GM18858 (cell line): ENCODE measurements at regions not wholly inside any gene's neighbourhood (a gene's known extent, or its start where the extent isn't known, plus 50 kb on each side); places are given as distances from the start of the nearest gene placed in this dataset.

Source experiments
- ATAC-seq: cut with Tn5 transposase; IDR thresholded peaks from one replicate; pipeline ENCODE4 v1.9.1; 2021; ENCODE audit not compliant: unreplicated experiment

DNA sequence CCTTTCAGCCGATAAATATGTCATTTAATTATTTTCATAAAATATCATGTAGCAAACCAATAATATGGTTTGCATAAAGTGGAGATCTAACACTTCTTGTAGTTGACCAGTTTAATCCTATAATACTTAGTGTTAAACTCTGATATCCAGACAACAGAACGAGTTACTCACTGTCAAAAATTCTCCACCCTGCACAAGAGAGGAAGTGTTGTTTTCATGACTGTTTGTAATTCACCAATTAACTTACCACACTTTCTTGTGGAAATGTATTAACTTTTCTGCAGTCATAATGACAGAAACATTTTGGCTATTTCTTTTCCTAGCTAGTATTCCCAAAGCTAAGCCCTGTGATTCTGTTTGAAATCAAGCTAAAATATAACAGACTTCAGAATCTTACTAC is 555.3 kb upstream of the FTMT start:
- ATAC-seq: no peak

DNA sequence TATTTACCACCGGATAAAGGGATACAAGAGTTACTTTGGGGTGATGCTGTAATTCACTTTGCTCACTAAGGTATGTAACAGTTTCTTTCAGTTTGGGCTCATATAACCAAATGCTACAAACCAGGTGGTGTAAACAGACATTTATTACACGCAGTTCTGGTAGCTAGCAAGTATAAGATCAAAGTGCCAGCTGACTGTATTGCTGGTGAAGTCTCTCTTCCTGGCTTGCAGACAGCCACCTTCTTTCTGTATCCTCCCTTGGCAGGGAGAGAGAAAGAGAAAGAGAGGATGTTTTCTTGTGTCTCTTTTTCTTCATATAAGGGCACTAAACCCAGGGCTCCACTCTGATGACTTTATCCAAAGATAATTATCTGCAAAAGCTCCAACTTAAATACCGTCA is 552.5 kb upstream of the FTMT start:
- no peak for ATAC-seq

DNA sequence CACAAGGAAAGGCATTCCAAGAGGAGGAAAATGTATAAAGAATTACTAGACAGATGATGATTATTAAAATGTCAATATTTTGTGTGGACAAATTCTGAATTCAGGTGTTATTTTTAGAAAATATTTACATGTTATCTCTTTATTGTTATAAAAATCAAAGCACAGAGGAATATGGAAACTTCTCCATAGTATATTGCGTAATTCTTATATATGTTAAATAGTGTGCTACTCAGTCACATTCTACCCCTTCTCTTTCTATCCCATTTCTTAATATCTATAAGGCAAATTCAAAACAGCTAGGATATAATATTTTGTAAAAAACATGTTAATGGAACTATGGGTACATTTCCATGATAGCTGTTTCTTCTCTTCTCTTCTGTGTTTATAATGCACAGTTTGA is 546.8 kb upstream of the FTMT start:
- ATAC-seq: no peak

DNA sequence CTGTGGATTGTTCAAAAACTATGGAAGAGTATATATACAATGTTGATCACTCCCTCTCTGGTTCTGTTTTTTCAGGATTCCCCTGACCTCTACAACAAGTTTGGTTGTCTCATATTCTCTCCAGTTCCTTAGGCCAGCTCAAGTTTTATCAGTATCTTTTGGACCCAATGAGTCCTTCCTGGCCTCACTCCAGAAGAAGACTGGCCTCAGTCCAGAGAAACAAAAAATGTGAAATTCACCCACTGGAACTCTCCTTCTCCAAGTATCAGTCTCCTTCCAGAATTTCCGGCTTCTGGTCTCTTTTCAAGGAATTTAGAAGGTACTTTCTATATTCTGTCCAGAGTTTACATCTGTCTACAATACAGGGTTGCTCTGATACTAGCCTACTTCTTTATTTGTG is 537.8 kb upstream of the FTMT start:
- ATAC-seq: no peak

DNA sequence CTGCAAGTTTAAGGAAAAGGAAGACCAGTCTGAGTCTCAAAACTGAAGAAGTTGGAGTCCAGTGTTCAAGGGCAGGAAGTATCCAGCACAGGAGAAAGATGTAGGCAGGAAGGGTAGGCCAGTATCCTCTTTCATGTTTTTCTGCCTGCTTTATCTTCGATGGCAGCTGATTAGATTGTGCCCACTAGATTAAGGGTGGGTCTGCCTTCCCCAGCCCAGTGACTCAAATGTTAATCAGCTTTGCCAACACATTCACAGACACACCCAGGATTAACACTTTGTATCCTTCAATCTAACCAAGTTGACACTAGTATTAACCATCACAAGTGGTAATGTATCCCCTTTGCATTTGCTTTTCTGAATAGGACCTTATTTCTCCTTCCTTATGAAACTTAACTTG is 535.9 kb upstream of the FTMT start:
- ATAC-seq: no peak

DNA sequence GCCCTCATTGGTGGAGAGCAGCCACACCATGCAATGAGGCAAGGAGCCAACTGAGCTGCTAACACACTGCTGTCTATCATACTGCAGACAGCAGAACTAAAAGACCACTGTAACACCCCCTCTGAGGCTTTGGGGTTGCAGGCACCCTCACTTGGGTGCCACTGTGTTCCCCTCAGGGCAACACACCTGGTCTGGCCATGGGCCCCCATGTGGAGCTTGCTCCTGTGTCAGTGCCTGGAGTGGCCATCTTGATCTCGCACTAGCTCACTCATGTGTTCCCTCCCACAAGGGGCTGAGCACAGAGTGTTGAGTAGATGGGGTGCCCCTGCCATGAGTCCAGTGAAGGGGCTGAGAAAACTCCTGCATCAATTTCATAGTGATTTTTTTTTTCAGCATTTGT is 532.4 kb upstream of the FTMT start:
- ATAC-seq: no peak

DNA sequence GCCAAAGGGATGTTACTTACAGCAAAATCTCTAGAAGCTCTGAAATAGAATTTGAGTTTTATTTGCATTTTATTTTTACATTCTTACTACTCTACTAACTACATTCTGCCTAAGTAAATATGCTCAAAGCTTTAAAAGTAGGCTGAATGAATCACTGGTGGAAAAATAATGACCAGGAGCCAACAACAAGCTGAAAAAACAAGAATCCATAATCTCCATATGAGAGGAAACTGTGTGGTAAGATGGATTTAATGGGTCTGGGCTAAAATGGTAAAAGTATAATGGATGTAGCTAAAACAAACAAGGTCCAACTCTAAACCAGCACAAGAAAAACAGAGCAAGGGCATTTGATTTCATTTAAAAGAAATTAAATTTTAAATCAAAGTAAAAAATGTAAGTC is 525.8 kb upstream of the FTMT start:
- no peak for ATAC-seq

DNA sequence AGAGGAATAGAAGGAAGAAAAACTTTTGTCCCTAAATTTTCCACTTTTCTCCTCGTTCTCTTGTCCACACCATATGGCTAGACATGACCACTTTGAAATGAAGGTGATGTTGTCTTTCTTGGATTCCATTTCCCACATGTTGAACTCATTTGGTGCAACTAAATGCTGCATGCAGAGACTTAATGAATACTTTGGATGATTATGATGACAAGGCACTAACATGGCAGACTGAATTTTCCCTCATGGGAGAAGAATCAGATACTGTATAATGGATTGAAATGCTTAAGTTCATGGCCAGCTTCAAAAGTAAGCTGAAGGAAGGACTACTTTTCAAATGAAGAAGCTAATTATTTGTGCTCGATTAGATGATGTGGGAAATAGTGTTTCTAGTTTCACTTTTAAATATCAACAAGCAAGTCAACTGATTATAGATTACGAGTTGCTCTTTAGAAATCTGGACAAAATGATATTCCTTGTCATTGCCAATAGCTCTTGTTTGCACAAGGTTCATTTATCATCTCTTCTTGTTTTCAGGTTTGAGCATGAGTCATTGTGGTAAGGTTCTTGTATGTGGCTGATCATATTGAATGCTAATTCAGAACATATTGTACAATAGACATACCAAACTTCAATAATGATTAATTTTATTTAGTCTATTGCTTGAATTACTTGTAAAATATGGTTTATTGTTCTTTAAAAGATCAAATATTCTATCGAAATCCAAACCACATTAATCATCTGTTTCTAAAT is 501.3 kb upstream of the FTMT start:
- ATAC-seq: no peak

DNA sequence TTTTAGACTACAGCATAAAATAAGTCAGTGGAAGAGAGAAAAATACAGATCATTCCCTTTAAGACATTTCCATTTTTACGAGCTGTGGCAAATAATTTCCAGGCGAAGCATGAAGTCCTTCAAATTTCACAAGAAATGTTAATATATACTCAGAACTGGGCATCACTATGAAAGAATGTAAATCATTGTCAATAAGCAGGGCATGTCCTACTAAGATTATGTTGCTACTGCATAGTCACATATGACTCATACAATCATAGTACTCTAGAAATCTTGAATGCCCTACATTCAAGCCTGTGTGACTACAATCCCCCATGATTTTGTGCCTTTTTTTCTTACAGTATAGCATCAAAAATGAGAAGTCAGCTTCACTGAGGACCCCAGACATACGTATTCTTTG is 485.2 kb upstream of the FTMT start:
- ATAC-seq: no peak

DNA sequence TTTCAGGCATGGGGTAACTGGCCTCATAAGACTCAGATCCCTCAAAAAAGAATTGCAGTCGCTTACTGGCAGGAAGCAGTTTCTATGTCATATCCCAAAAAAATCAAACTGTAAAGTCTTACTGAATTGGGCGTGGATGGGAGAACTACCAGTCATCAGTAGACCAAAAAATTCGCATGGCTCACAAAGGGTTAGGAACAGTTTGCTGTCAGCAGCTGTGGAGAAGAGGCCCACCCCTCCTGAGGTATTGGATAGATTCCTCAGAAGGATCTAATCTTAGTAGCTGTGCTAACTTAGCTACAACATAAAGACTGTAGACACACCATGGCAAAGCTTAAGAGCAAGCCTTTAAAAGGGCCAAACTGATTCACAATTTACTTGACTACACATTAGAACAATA is 478.3 kb upstream of the FTMT start:
- ATAC-seq: no peak

DNA sequence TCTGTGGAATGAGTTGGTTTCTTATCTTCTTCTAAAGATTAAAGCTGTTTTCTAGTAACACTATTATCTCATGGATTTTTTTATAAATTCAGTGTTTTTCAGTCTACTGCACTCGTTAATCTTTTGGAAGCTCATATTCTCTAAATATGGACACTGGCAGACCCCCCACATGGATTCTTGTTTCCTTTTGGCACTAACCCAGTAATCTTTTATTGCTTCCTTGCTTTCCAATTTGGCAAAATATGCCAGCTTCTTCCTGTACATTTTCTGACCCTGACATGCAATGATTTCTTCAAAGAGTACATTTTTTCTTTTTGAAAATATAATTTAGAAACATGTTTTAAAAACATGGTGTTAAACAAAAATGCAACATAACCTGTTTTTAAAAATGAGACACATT is 474.2 kb upstream of the FTMT start:
- ATAC-seq: no peak

DNA sequence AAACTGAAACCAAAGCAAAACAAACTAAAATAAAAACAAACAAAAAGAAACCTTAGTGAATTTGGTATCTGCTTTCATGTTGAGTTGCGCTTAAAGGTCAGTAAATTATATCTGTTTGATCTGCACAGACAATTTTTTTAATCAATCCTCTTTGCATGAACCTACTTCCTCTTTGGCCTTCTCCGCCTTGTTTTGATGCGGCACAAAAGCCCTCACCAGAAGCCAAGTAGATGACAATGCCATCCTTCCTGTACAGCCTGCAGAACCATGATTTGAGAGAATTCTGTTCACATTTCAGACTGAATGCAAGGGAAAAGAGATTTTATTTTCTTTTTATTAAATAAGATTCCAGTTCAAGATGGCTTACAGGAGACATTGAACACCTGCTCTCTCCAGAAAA is 473.6 kb upstream of the FTMT start:
- ATAC-seq: no peak

GRCh38 chr5:121378559-121379359 is 472.9 kb upstream of the FTMT start:
- no peak for ATAC-seq

- no peak for ATAC-seq
Measured at GRCh38 chr5:121380066-121380465, 471.6 kb upstream of the FTMT start.

DNA sequence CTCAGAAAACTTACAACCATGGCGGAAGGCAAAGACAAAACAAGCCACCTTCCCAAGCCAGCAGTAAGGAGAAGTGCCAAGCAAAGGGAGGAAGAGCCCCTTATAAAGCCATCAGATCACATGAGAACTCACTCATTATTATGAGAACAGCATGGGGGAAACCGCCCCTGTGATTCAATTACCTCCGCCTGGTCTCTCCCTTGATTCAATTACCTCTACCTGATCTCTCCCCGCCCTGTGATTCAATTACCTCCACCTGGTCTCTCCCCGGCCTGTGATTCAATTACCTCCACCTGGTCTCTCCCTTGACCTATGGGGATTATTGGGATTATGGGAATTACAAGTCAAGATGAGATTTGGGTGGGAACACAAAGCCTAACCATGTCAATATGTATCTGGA is 467.3 kb upstream of the FTMT start:
- ATAC-seq: no peak

DNA sequence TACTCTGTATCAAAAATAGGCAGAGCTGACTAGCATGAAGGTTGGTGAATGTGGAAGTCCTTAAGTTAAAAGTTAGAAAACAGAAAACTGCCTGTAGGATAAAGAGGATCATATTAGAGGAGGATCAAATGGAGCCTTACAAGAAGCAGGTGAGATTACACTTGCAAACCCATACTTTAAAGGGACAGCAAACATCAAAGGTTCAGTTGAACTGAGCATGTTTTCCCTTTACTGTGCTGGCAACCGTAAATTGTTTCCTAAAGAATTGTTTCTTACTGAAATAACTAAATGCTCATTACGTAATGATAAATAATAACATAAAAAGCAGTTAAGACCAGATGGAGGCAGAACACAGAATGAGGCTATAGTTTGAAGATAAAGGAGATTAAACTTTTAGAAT is 465.3 kb upstream of the FTMT start:
- no peak for ATAC-seq

DNA sequence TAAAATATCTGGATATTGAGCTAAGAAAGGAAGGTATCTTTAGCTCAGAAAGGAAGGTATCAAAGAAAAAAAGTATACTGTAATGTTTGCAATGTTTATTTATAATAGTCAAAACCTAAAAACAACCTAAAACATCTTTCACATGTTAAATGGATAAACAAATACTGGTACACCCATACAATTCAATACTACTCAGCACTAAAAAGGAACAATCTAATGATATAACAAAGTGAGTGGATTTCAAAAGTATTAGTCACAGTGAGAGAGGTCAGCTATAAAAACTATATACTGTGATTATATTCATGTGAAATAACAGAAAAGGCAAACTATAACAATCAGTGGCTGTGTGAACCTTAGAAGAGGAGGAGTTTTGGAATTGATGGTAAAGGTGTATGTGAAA is 455.0 kb upstream of the FTMT start:
- no peak for ATAC-seq

DNA sequence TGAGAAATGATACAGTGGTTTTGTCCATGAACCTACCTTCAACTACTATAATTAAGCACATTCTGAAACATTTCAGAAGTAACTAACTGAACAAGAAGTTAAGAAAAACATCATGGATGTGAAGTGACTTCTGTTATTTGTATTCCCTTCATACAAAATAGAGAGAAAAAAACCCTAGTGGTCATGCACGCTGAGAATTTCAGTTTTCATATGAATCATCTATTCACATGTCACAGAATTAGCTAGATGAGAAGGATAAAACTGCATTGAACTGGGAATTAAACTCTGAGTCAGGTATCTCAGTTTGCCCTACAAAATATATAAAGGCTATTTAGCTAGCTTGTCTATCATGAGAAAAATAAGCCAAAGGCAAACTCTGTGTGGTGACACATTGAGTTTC is 451.8 kb upstream of the FTMT start:
- peak; percentile 93 for ATAC-seq

GRCh38 chr5:121408778-121409177 is 442.9 kb upstream of the FTMT start:
- ATAC-seq: no peak

- no peak for ATAC-seq
Measured at GRCh38 chr5:121415270-121415669, 436.4 kb upstream of the FTMT start.

DNA sequence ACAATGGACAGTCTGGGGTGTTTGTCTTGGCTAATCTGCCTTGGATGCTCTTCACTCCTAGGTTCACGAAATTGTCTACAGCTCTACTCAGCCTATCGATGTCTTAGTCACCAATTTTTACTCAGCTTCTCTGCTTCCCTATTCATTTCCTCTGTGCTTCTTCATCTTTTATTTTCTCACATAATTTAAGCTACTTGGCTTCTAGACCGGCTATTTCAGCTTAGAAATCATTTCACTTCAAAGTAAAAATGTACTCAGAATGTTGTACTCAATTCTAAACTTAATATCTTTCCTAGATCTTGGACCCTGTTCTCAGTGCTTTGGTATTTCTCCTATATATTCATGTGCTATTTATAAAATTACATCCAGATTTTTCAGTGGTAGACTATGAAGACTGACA is 430.0 kb upstream of the FTMT start:
- ATAC-seq: no peak

DNA sequence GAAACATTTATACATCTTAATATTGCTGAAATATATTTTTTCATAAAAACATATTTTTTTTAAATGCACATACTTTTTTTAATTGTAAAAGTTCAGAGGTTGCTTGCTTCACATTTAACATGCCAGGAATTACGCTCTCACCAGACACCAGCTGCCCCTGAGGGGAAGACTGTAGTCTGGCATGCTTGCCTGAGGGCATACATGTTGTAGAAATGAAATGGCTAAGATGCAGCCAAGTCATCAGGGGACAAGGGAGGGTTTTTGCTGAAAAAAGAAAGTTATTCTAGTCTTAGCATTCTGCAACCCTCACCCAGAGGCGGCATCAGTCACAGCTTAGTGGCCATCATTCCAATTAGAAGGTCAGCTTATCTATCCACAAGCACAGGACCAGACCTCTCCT is 426.7 kb upstream of the FTMT start:
- no peak for ATAC-seq

DNA sequence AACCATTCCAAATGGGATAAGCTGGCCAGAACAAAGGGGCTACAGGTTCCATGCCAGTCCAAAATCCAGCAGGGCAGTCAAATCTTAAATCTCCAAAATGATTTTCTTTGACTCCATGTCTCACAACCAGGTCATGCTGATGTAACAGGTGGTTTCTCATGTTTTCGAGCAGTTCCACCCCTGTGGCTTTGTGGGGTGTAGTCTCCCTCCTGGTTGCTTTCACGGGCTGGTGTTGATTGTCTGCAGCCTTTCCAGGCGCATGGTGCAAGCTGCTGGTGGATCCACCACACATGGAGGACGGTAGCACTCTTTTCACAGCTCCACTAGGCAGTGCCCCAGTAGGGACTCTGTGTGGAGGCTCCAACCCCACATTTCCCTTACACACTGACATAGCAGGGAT is 425.5 kb upstream of the FTMT start:
- no peak for ATAC-seq
